HFFc6 (cell line): ENCODE measurements at regions not wholly inside any gene's neighbourhood (a gene's known extent, or its start where the extent isn't known, plus 50 kb on each side); places are given as distances from the start of the nearest gene placed in this dataset.

Source experiments
- DNase-seq: peaks from one replicate; pipeline ENCODE4 v3.0.0-alpha.2; 2018
- H3K27ac Mint-ChIP-seq: 2 replicates; pipeline ENCODE4 v1.8.0; 2020; ENCODE audit warnings: mild to moderate bottlenecking, mixed read lengths
- H3K27me3 Mint-ChIP-seq: 2 replicates; pipeline ENCODE4 v1.8.0; 2021; ENCODE audit warnings: mild to moderate bottlenecking, moderate library complexity, mixed read lengths; ENCODE audit not compliant: insufficient read depth
- H3K36me3 Mint-ChIP-seq: 2 replicates; pipeline ENCODE4 v1.8.0; 2021; ENCODE audit warnings: low read depth, mixed read lengths
- H3K4me1 Mint-ChIP-seq: 2 replicates; pipeline ENCODE4 v1.8.0; 2020; ENCODE audit warnings: low read depth, mixed read lengths
- H3K4me3 Mint-ChIP-seq: 2 replicates; pipeline ENCODE4 v1.8.0; 2020; ENCODE audit warnings: mild to moderate bottlenecking, moderate library complexity, mixed read lengths
- H3K9me3 Mint-ChIP-seq: 2 replicates; pipeline ENCODE4 v1.8.0; 2020; ENCODE audit warnings: mild to moderate bottlenecking, mixed read lengths
- TF ChIP-seq, protein P1 (sequence below): fragments of 200-600 bp; sonication (generic); IDR thresholded peaks from 2 replicates; pipeline ENCODE4 v1.5.0; 2021; ENCODE audit warnings: antibody characterized with exemption, mild to moderate bottlenecking

DNA sequence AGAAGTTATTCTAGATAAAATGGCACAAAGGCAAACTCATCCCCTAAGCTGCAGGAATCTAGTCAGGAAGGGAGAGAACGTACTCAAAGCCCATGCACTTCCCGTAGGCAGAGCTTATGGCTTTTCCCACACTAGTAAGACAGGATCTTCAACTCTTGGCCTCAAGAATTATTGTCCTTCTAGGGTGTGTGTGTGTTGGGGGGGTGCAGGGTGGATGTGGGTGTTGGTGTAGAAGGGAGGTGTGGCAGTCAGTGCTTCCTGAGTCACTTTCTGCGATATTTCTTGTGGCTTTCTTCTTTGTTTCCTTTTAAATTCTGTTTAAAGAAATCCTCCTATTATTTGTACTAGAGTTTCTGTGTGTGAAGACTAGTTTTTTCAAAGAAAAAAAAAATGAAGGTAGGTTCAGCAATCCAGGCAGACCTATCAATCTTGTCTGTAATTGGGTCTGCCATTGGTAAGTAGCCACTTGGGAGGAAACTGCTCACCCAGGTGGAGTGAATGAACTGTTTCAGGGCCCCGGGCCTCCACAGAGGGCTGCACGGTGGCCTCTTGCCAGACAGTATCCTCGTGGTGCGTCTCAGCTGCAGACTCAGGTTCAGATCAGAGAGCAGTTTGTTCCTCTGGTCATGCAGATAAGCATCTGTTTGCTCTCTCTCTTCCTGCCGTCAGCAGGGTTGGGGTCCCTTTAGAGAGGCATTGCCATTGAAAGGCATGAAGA is 131.9 kb downstream of the NPR3 start:
- DNase-seq: no peak
- no peaks in the 10 kb centered on the region for H3K4me1 Mint-ChIP-seq
- peaks cover 6% of the 10 kb centered on the region; the same call in 1 of the 2 replicates for H3K27me3 Mint-ChIP-seq
- no peak overlapping the region for H3K4me3 Mint-ChIP-seq
- no peak overlapping the region for H3K27ac Mint-ChIP-seq
- H3K36me3 Mint-ChIP-seq: no peaks in the 10 kb centered on the region
- no peaks in the 10 kb centered on the region for H3K9me3 Mint-ChIP-seq
- TF ChIP-seq, protein P1, sequence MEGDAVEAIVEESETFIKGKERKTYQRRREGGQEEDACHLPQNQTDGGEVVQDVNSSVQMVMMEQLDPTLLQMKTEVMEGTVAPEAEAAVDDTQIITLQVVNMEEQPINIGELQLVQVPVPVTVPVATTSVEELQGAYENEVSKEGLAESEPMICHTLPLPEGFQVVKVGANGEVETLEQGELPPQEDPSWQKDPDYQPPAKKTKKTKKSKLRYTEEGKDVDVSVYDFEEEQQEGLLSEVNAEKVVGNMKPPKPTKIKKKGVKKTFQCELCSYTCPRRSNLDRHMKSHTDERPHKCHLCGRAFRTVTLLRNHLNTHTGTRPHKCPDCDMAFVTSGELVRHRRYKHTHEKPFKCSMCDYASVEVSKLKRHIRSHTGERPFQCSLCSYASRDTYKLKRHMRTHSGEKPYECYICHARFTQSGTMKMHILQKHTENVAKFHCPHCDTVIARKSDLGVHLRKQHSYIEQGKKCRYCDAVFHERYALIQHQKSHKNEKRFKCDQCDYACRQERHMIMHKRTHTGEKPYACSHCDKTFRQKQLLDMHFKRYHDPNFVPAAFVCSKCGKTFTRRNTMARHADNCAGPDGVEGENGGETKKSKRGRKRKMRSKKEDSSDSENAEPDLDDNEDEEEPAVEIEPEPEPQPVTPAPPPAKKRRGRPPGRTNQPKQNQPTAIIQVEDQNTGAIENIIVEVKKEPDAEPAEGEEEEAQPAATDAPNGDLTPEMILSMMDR: no peak

DNA sequence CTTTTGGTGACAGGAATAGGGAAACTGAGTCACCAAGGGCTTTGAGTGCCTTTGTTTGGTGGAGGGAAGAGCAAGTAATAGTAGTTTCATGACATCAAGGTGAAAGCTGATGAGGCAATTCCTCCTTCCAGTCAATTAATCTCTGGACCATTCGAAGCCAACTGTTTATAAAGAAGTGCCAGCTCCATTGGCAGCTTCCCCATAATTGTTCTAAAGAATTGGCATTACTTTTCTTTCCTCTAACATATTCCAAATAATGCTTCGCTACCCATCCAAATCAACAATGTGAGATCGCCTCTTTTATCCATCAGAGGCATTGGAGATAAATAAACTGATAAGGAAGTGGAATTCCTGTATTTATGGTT is 132.4 kb downstream of the NPR3 start:
- Mint-ChIP-seq H3K27me3 (peaks cover 7% of the 10 kb centered on the region; the same call in 1 of the 2 replicates), H3K36me3 (no peaks in the 10 kb centered on the region), H3K27ac (no peak overlapping the region)

DNA sequence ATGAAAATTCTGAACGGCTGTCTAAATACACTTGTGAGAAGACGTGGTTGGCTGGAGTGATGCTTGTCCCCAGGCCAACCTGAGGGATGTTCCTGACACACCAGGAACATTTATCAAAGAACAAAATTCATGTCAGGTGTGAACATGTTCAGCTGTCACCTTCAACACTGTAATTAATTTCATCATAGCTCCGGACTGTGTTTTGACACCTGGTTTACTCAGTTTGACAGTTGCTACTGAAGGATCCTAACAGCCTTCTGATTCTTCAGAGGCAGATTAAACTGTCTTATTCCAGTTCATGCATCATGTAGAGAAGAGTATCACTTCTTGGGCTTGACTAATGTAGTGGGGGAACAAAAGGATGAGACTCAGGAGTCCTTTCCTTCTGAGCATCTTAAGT is 134.1 kb downstream of the NPR3 start:
- Mint-ChIP-seq H3K27ac (no peak overlapping the region), H3K4me1 (peaks cover 11% of the 10 kb centered on the region), H3K27me3 (peaks cover 12% of the 10 kb centered on the region), H3K9me3 (no peaks in the 10 kb centered on the region), H3K4me3 (no peak overlapping the region), H3K36me3 (no peaks in the 10 kb centered on the region)
- TF ChIP-seq, protein P1: no peak
- no peak for DNase-seq

More for the DNA sequence above, 132.4 kb downstream of the NPR3 start:
- TF ChIP-seq, protein P1: no peak
- Mint-ChIP-seq H3K4me3 (no peak overlapping the region), H3K4me1 (peaks cover 3% of the 10 kb centered on the region), H3K9me3 (no peaks in the 10 kb centered on the region)
- DNase-seq: no peak

DNA sequence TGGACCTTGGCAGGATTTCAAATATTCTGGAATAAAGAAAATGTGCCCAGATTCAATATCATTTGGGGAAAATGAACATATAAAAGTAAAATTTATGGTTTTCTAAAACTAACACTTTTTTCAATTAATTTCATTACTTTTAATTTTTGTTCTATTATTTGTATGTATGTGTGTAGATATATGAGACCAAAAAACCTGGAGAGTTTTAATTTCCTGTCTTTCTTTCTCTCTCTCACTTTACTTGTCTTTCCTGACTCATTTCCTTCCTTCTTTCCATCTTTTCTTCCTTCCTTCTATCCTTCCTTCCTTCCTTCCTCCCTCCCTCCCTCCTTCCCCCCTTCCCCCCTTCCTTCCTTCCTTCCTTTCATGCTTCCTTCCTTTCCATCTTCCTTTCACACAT is 137.0 kb downstream of the NPR3 start:
- no peaks in the 10 kb centered on the region for H3K36me3 Mint-ChIP-seq
- TF ChIP-seq, protein P1: no peak

DNA sequence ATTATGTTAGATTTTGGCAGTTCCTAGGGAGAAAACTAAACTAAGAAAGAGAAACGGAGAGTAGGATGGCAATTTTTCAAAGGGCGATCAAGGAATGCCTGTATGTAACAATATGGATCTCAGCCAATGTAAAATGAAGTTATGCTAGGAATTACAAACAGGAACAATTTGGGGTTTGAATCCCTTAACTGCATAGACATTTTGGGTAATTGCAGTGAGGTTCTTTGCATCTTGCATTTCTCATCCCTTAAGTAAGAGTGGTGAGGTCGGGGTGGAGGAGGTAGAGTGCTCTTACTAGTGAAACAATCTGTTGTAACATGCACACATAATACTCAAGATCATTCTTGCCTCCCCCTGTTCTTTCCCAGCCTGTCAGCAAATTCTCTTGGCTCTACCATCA is 137.6 kb downstream of the NPR3 start:
- no peaks in the 10 kb centered on the region for H3K9me3 Mint-ChIP-seq
- H3K4me1 Mint-ChIP-seq: peaks cover 28% of the 10 kb centered on the region
- H3K27ac Mint-ChIP-seq: no peak overlapping the region
- H3K4me3 Mint-ChIP-seq: no peak overlapping the region
- TF ChIP-seq, protein P1: no peak
- no peak for DNase-seq
- peaks cover 14% of the 10 kb centered on the region for H3K27me3 Mint-ChIP-seq
- no peaks in the 10 kb centered on the region for H3K36me3 Mint-ChIP-seq

More for the DNA sequence above, 137.0 kb downstream of the NPR3 start:
- peaks cover 26% of the 10 kb centered on the region for H3K4me1 Mint-ChIP-seq
- H3K4me3 Mint-ChIP-seq: no peak overlapping the region
- no peak overlapping the region for H3K27ac Mint-ChIP-seq
- peaks cover 14% of the 10 kb centered on the region for H3K27me3 Mint-ChIP-seq
- no peak for DNase-seq
- no peaks in the 10 kb centered on the region for H3K9me3 Mint-ChIP-seq
